Left ventricle myocardium superior (tissue), 1 donor: ENCODE measurements at regions not wholly inside any gene's neighbourhood (a gene's known extent, or its start where the extent isn't known, plus 50 kb on each side); places are given as distances from the start of the nearest gene placed in this dataset.

ENCODE experiments used
- ATAC-seq: fragments of 200-7000 bp; cut with Tn5 transposase; one replicate; pipeline ENCODE4 v1.9.1; 2020; ENCODE audit warnings: mild to moderate bottlenecking, moderate library complexity
- DNase-seq: peaks from one replicate; pipeline ENCODE4 v3.0.0-alpha.2; 2020
- intact Hi-C: fragments of 100-400 bp; cut with micrococcal nuclease; formaldehyde crosslinking; loops from one replicate; pipeline ENCODE4 v1.11.0; 2022
- donor health status: DM: no; HTN: yes; CAD: no; lungs with severe emphysema.

GRCh38 chr7:93021748-93022147 lies 96.0 kb downstream of the SAMD9 start:
- no peak for ATAC-seq
- DNase-seq: no peak
- intact Hi-C loops: no loop called here

GRCh38 chr7:93018716-93019115 lies 99.1 kb downstream of the SAMD9 start:
- ATAC-seq: no peak
- intact Hi-C loops: no loop called here

GRCh38 chr7:93016681-93017381 lies 100.9 kb downstream of the SAMD9 start:
- DNase-seq: no peak
- intact Hi-C loops: no loop called here
- ATAC-seq: no peak

More at GRCh38 chr7:93018716-93019115, 99.1 kb downstream of the SAMD9 start:
- DNase-seq: no peak

GRCh38 chr7:93015779-93016481 lies 101.8 kb downstream of the SAMD9 start:
- DNase-seq (no peak), ATAC-seq (peak; percentile 45)
- intact Hi-C loops: no loop called here

- ATAC-seq: peak; percentile 33
- intact Hi-C loops: no loop called here
- DNase-seq: no peak
These were observed 102.5 kb downstream of the SAMD9 start for GRCh38 chr7:93015101-93015778.

GRCh38 chr7:93014410-93014809 lies 103.4 kb downstream of the SAMD9 start:
- ATAC-seq: peak; percentile 37

GRCh38 chr7:93013446-93014061 lies 104.2 kb downstream of the SAMD9 start:
- intact Hi-C loops: no loop called here
- ATAC-seq (no peak), DNase-seq (no peak)

More at GRCh38 chr7:93014410-93014809, 103.4 kb downstream of the SAMD9 start:
- intact Hi-C loops: no loop called here
- no peak for DNase-seq

GRCh38 chr7:93011351-93012294 lies 106.2 kb downstream of the SAMD9 start:
- DNase-seq (no peak), ATAC-seq (no peak)
- intact Hi-C loops: no loop called here

GRCh38 chr7:93008833-93009232 lies 108.9 kb downstream of the SAMD9 start:
- DNase-seq (no peak), ATAC-seq (no peak)
- intact Hi-C loops: no loop called here

- DNase-seq (no peak), ATAC-seq (no peak)
- intact Hi-C loops: no loop called here
These were observed 111.2 kb downstream of the SAMD9 start for GRCh38 chr7:93006480-93007095.

- DNase-seq (no peak), ATAC-seq (no peak)
- intact Hi-C loops: no loop called here
These were observed 112.9 kb downstream of the SAMD9 start for GRCh38 chr7:93004906-93005305.

- intact Hi-C loops: no loop called here
- ATAC-seq: no peak
These were observed 120.1 kb downstream of the SAMD9 start for GRCh38 chr7:92997719-92998118.

GRCh38 chr7:92997152-92997551 lies 120.6 kb downstream of the SAMD9 start:
- intact Hi-C loops: no loop called here
- no peak for ATAC-seq
- DNase-seq: no peak

More at GRCh38 chr7:92997719-92998118, 120.1 kb downstream of the SAMD9 start:
- no peak for DNase-seq

- DNase-seq (no peak), ATAC-seq (no peak)
- intact Hi-C loops: no loop called here
These were observed 122.9 kb downstream of the SAMD9 start for GRCh38 chr7:92994901-92995300.

GRCh38 chr7:92992932-92993331 lies 124.8 kb downstream of the SAMD9 start:
- ATAC-seq (no peak), DNase-seq (no peak)
- intact Hi-C loops: no loop called here

- intact Hi-C loops: no loop called here
- ATAC-seq: no peak
- DNase-seq: no peak
These were observed 125.3 kb downstream of the SAMD9 start for GRCh38 chr7:92992483-92992882.

GRCh38 chr7:92991190-92991589 lies 126.6 kb downstream of the SAMD9 start:
- intact Hi-C loops: no loop called here
- DNase-seq (no peak), ATAC-seq (no peak)

GRCh38 chr7:92988941-92989545 lies 128.7 kb downstream of the SAMD9 start:
- no peak for ATAC-seq
- DNase-seq: no peak
- intact Hi-C loops: no loop called here
